Islet of Langerhans (tissue), 1 donor: ENCODE measurements at regions not wholly inside any gene's neighbourhood (a gene's known extent, or its start where the extent isn't known, plus 50 kb on each side); places are given as distances from the start of the nearest gene placed in this dataset.
"Not testable (repeated sequence)": the region's sequence is repeated elsewhere in the genome, so short reads cannot be mapped to it uniquely, and the experiment has no call there.

Experiments used
- FAIRE-seq: peaks from one replicate; lab custom pipeline; 2011; peaks lifted over from hg19 to GRCh38; lab: Jason Lieb, UNC

- no peak for FAIRE-seq
Measured at GRCh38 chr22:48489551-48490499, 1337.8 kb downstream of the BRD1 start.

- FAIRE-seq = no peak
Measured at GRCh38 chr22:48488611-48489511, 1338.8 kb downstream of the BRD1 start.

- no peak for FAIRE-seq
Measured at GRCh38 chr22:48488149-48488551, 1339.5 kb downstream of the BRD1 start.

GRCh38 chr22:48486558-48486957 lies 1341.1 kb downstream of the BRD1 start:
- FAIRE-seq = no peak

GRCh38 chr22:48486134-48486532 lies 1341.5 kb downstream of the BRD1 start:
- no peak for FAIRE-seq

- FAIRE-seq = no peak
Measured at GRCh38 chr22:48485149-48486133, 1342.2 kb downstream of the BRD1 start.

GRCh38 chr22:48483764-48484528 lies 1343.7 kb downstream of the BRD1 start:
- no peak for FAIRE-seq

- FAIRE-seq = no peak
Measured at GRCh38 chr22:48482771-48483170, 1344.9 kb downstream of the BRD1 start.

GRCh38 chr22:48482198-48482597 lies 1345.5 kb downstream of the BRD1 start:
- not testable (repeated sequence) for FAIRE-seq

GRCh38 chr22:48481748-48482147 lies 1345.9 kb downstream of the BRD1 start:
- FAIRE-seq = no peak

- no peak for FAIRE-seq
Measured at GRCh38 chr22:48478529-48479265, 1349.0 kb downstream of the BRD1 start.

GRCh38 chr22:48478124-48478523 lies 1349.5 kb downstream of the BRD1 start:
- FAIRE-seq = no peak

GRCh38 chr22:48477031-48477721 lies 1350.5 kb downstream of the BRD1 start:
- FAIRE-seq = no peak

- FAIRE-seq = no peak
Measured at GRCh38 chr22:48476577-48476976, 1351.1 kb downstream of the BRD1 start.

- FAIRE-seq = no peak
Measured at GRCh38 chr22:48475661-48476345, 1351.9 kb downstream of the BRD1 start.

GRCh38 chr22:48474881-48475280 lies 1352.8 kb downstream of the BRD1 start:
- FAIRE-seq = no peak

GRCh38 chr22:48473202-48473601 lies 1354.5 kb downstream of the BRD1 start:
- no peak for FAIRE-seq

- FAIRE-seq = no peak
Measured at GRCh38 chr22:48464246-48464645, 1363.4 kb downstream of the BRD1 start.
